Osteoblast (primary cell): ENCODE measurements at regions not wholly inside any gene's neighbourhood (a gene's known extent, or its start where the extent isn't known, plus 50 kb on each side); places are given as distances from the start of the nearest gene placed in this dataset.

Source experiments
- DNase-seq: peaks from one replicate; pipeline ENCODE4 v3.0.0; 2011; ENCODE audit warnings: low spot score, mixed read lengths; ENCODE audit not compliant: insufficient read length; ENCODE audit errors: missing footprints
- H2AFZ ChIP-seq: 2 replicates; pipeline ENCODE4 v1.6.0; 2011; ENCODE audit warnings: mild to moderate bottlenecking, low read length
- H3K27ac ChIP-seq: 2 replicates; pipeline ENCODE4 v1.5.1; 2011; ENCODE audit warnings: mild to moderate bottlenecking, low read depth, low read length, moderate library complexity
- H3K27me3 ChIP-seq: 2 replicates; pipeline ENCODE4 v1.6.0; 2012; ENCODE audit warnings: mild to moderate bottlenecking, control low read depth, inconsistent platforms, low read length, moderate library complexity; ENCODE audit not compliant: insufficient read depth
- H3K36me3 ChIP-seq: 2 replicates; pipeline ENCODE4 v1.5.1; 2011; ENCODE audit warnings: mild to moderate bottlenecking, low read length, control low read depth, moderate library complexity; ENCODE audit not compliant: insufficient read depth
- H3K4me1 ChIP-seq: 2 replicates; pipeline ENCODE4 v1.5.1; 2011; ENCODE audit warnings: mild to moderate bottlenecking, low read length, control low read depth, moderate library complexity; ENCODE audit not compliant: insufficient read depth
- H3K4me2 ChIP-seq: 2 replicates; pipeline ENCODE4 v1.6.0; 2011; ENCODE audit warnings: mild to moderate bottlenecking, low read length; ENCODE audit not compliant: insufficient read depth
- H3K4me3 ChIP-seq: fragments of 200-600 bp; sonication (generic); 3 replicates; pipeline ENCODE4 v1.5.1; 2012; ENCODE audit warnings: mild to moderate bottlenecking, low read length, inconsistent platforms; ENCODE audit not compliant: insufficient read depth
- H3K79me2 ChIP-seq: 2 replicates; pipeline ENCODE4 v1.6.0; 2012; ENCODE audit warnings: mild to moderate bottlenecking, low read length, control low read depth, inconsistent platforms; ENCODE audit not compliant: insufficient read depth
- H3K9me3 ChIP-seq: 2 replicates; pipeline ENCODE4 v1.5.1; 2011; ENCODE audit warnings: low read depth, low read length, control low read depth
- H4K20me1 ChIP-seq: 2 replicates; pipeline ENCODE4 v1.6.0; 2012; ENCODE audit warnings: mild to moderate bottlenecking, low read length, control low read depth; ENCODE audit not compliant: insufficient read depth
- TF ChIP-seq, protein P1 (sequence below): IDR thresholded peaks from 2 replicates; pipeline ENCODE4 v1.5.1; 2011; ENCODE audit warnings: mild to moderate bottlenecking, low read depth, low read length, moderate library complexity; ENCODE audit errors: extremely low read depth

DNA sequence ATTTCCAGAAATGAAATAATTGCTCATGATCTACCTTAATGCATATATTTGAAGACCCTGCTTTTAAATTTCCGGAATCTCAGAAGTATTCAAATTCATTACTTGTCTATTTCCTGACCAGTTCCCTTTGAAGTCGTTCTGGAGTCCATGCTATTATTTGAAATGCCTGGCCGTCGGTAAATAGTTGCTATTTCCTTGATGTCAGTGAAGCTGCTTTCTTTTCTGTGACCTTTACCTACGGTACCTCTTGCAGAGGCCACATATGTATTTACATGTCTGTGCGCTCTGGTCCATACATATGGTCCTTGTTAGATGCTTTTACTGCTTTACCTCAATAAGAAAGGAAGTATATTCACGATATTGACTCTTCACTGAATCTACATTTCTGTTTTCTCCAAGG lies 199.7 kb downstream of the PAPSS1 start:
- H3K4me2 ChIP-seq: no peak overlapping the region
- TF ChIP-seq, protein P1, sequence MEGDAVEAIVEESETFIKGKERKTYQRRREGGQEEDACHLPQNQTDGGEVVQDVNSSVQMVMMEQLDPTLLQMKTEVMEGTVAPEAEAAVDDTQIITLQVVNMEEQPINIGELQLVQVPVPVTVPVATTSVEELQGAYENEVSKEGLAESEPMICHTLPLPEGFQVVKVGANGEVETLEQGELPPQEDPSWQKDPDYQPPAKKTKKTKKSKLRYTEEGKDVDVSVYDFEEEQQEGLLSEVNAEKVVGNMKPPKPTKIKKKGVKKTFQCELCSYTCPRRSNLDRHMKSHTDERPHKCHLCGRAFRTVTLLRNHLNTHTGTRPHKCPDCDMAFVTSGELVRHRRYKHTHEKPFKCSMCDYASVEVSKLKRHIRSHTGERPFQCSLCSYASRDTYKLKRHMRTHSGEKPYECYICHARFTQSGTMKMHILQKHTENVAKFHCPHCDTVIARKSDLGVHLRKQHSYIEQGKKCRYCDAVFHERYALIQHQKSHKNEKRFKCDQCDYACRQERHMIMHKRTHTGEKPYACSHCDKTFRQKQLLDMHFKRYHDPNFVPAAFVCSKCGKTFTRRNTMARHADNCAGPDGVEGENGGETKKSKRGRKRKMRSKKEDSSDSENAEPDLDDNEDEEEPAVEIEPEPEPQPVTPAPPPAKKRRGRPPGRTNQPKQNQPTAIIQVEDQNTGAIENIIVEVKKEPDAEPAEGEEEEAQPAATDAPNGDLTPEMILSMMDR: no peak

DNA sequence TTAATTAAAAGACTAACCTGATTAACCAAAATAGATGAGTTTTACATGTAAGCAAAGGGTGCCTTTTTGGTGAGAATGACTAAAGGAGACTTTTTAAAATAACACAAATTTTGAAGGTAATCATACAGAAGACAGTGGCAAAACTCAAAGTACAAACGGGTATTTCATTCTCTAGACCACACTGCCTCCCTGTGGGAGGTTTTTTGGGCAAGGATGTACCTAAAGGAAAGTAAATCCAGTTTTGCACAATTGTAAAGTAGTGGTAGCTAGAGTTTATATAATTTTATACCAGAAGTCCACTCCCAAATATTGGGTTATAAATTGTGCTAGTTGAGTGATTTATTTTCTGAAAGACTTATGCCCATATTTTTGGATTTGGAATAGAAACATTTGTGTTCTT lies 201.0 kb downstream of the PAPSS1 start:
- H3K27ac ChIP-seq: no peak overlapping the region
- no peak overlapping the region for H2AFZ ChIP-seq
- DNase-seq: peak; percentile 1
- no peaks in the 10 kb centered on the region for H3K27me3 ChIP-seq
- no peaks in the 10 kb centered on the region for H4K20me1 ChIP-seq
- no peak overlapping the region for H3K4me2 ChIP-seq
- H3K9me3 ChIP-seq: no peaks in the 10 kb centered on the region
- no peaks in the 10 kb centered on the region for H3K4me1 ChIP-seq
- H3K36me3 ChIP-seq: no peaks in the 10 kb centered on the region
- no peak overlapping the region for H3K4me3 ChIP-seq
- TF ChIP-seq, protein P1: peak; percentile 36
- no peaks in the 10 kb centered on the region for H3K79me2 ChIP-seq

More for the DNA sequence above, 199.7 kb downstream of the PAPSS1 start:
- Histone ChIP-seq H4K20me1 (no peaks in the 10 kb centered on the region), H3K27me3 (no peaks in the 10 kb centered on the region), H3K79me2 (no peaks in the 10 kb centered on the region), H2AFZ (no peak overlapping the region), H3K9me3 (no peaks in the 10 kb centered on the region), H3K27ac (no peak overlapping the region), H3K4me1 (no peaks in the 10 kb centered on the region), H3K4me3 (no peak overlapping the region), H3K36me3 (no peaks in the 10 kb centered on the region)
- DNase-seq: no peak

DNA sequence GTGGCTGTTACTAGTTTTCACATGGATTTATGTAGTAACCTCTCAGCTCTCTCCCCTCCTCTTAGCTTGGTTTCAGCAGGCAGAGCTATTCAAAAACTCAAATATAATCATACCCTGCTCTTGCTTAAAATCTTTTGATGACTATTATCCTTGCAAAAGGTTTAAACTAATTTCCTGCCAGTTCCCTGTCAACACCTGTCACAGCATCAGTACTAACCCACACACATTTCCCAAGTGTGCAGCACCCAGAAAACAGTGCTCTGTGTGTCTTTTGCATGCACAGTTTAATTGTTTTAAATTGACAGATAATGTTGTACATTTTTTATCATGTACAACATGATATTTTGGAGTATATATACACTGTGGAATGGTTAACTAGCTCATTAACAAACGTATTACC lies 202.0 kb downstream of the PAPSS1 start:
- no peaks in the 10 kb centered on the region for H3K27me3 ChIP-seq
- no peaks in the 10 kb centered on the region for H3K79me2 ChIP-seq
- H3K4me2 ChIP-seq: no peak overlapping the region
- no peak overlapping the region for H2AFZ ChIP-seq
- H3K27ac ChIP-seq: no peak overlapping the region
- peak; percentile 39 for DNase-seq
- H3K4me1 ChIP-seq: no peaks in the 10 kb centered on the region
- H3K36me3 ChIP-seq: no peaks in the 10 kb centered on the region
- no peaks in the 10 kb centered on the region for H3K9me3 ChIP-seq
- no peak overlapping the region for H3K4me3 ChIP-seq
- no peaks in the 10 kb centered on the region for H4K20me1 ChIP-seq
- TF ChIP-seq, protein P1: no peak

DNA sequence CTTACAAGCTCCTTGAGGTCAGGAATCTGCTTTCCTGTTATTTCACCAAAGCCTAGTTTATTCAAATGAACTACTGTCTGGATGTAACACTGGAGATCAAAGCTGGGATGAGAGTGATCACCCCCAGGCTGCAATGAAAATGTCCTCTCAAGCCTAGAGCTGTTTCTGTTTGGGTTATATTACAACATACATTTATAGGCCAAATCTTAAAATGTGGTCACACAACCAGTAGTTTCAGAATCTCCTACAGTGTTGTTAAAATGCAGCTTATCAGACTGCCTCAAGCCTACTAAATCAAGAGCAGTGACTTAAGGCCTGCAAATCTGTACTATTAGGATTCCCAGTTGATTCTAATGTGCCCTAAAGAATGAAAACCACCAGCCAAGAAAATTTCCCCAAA lies 207.5 kb downstream of the PAPSS1 start:
- no peak for DNase-seq
- Histone ChIP-seq H3K36me3 (no peaks in the 10 kb centered on the region), H3K4me3 (no peak overlapping the region), H3K27me3 (no peaks in the 10 kb centered on the region), H3K4me2 (no peak overlapping the region), H3K27ac (no peak overlapping the region), H4K20me1 (no peaks in the 10 kb centered on the region), H3K4me1 (no peaks in the 10 kb centered on the region), H2AFZ (no peak overlapping the region), H3K9me3 (no peaks in the 10 kb centered on the region), H3K79me2 (no peaks in the 10 kb centered on the region)
- TF ChIP-seq, protein P1: no peak
